ENCODE measurements at regions not wholly inside any gene's neighbourhood (a gene's known extent, or its start where the extent isn't known, plus 50 kb on each side); places are given as distances from the start of the nearest gene placed in this dataset.

GRCh38 chr16:85179344-85180046 is 67.2 kb upstream of the CIBAR2 start:
- no peak overlapping the region for H3K27ac Mint-ChIP-seq

GRCh38 chr16:85180047-85180826 is 68.0 kb upstream of the CIBAR2 start:
- Mint-ChIP-seq H3K27me3 (ENCODE audit: low read depth) (peaks cover 8% of the 10 kb centered on the region), H3K9me3 (peaks cover 25% of the 10 kb centered on the region), H3K27ac (no peak overlapping the region), H3K4me3 (no peak overlapping the region), H3K36me3 (ENCODE audit: low read depth) (no peaks in the 10 kb centered on the region), H3K4me1 (ENCODE audit: low read depth) (no peaks in the 10 kb centered on the region)

More at GRCh38 chr16:85179344-85180046, 67.2 kb upstream of the CIBAR2 start:
- no peak overlapping the region for H3K4me3 Mint-ChIP-seq
- peaks cover 17% of the 10 kb centered on the region for H3K9me3 Mint-ChIP-seq
- peaks cover 11% of the 10 kb centered on the region for H3K27me3 Mint-ChIP-seq (ENCODE audit: low read depth)
- no peaks in the 10 kb centered on the region for H3K36me3 Mint-ChIP-seq (ENCODE audit: low read depth)
- H3K4me1 Mint-ChIP-seq (ENCODE audit: low read depth), result no peaks in the 10 kb centered on the region

- Mint-ChIP-seq H3K36me3 (ENCODE audit: low read depth) (no peaks in the 10 kb centered on the region), H3K4me3 (no peak overlapping the region), H3K27me3 (ENCODE audit: low read depth) (peaks cover 8% of the 10 kb centered on the region), H3K9me3 (peaks cover 25% of the 10 kb centered on the region), H3K27ac (no peak overlapping the region), H3K4me1 (ENCODE audit: low read depth) (no peaks in the 10 kb centered on the region)
Measured at GRCh38 chr16:85180827-85181738, 68.8 kb upstream of the CIBAR2 start.

GRCh38 chr16:85181739-85182129 is 69.5 kb upstream of the CIBAR2 start:
- no peaks in the 10 kb centered on the region for H3K36me3 Mint-ChIP-seq (ENCODE audit: low read depth)
- H3K27me3 Mint-ChIP-seq (ENCODE audit: low read depth), result peaks cover 8% of the 10 kb centered on the region
- H3K4me3 Mint-ChIP-seq, result no peak overlapping the region

DNA sequence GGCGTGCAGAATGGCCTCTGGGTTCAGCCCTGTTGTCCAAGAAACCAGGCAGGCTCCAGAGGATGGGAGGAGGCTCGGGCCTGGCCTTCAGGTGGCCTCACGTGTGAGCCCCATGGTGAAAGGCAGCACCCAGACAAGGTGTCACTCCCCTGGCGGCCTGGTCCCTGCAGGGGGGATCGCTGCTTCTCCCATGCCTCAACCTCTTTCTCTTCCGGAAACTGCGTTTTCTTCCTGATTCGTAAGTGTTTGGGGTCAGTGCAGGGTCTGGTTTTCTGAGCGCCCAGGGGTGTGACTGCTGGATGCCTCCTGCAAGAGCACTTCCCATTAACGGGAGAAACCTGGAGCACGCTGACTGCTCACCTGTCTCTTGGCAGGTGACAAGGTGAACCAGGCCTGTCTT is 70.0 kb upstream of the CIBAR2 start:
- no peaks in the 10 kb centered on the region for H3K4me1 Mint-ChIP-seq (ENCODE audit: low read depth)
- H3K27me3 Mint-ChIP-seq (ENCODE audit: low read depth), result peaks cover 4% of the 10 kb centered on the region
- H3K36me3 Mint-ChIP-seq (ENCODE audit: low read depth), result no peaks in the 10 kb centered on the region
- H3K9me3 Mint-ChIP-seq, result peaks cover 25% of the 10 kb centered on the region
- no peak overlapping the region for H3K4me3 Mint-ChIP-seq
- no peak overlapping the region for H3K27ac Mint-ChIP-seq

More at GRCh38 chr16:85181739-85182129, 69.5 kb upstream of the CIBAR2 start:
- Mint-ChIP-seq H3K4me1 (ENCODE audit: low read depth) (no peaks in the 10 kb centered on the region), H3K9me3 (peaks cover 25% of the 10 kb centered on the region), H3K27ac (no peak overlapping the region)

DNA sequence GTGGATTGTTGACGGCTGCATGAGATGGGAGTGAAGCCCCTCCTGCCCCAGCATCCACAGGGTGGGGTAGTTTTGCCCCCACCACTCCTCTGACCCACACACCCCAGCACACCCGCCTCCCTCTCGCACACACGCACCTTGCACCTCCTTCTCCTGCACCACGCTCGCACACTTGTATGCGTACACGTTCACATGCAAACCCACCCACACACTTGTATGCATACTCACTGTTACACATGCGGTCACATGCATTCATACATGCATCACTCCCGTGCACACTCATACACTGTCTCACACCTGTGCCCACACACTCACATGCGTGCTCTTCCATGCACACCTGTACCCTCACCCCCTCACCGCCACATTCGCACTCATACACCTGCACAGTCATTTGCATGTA is 70.5 kb upstream of the CIBAR2 start:
- H3K4me1 Mint-ChIP-seq (ENCODE audit: low read depth), result no peaks in the 10 kb centered on the region
- H3K36me3 Mint-ChIP-seq (ENCODE audit: low read depth), result no peaks in the 10 kb centered on the region
- H3K27ac Mint-ChIP-seq, result no peak overlapping the region
- H3K4me3 Mint-ChIP-seq, result no peak overlapping the region
- peaks cover 25% of the 10 kb centered on the region for H3K9me3 Mint-ChIP-seq
- no peaks in the 10 kb centered on the region for H3K27me3 Mint-ChIP-seq (ENCODE audit: low read depth)

- Mint-ChIP-seq H3K27me3 (ENCODE audit: low read depth) (no peaks in the 10 kb centered on the region), H3K36me3 (ENCODE audit: low read depth) (no peaks in the 10 kb centered on the region), H3K4me3 (no peak overlapping the region), H3K9me3 (peaks cover 25% of the 10 kb centered on the region), H3K4me1 (ENCODE audit: low read depth) (no peaks in the 10 kb centered on the region), H3K27ac (no peak overlapping the region)
Measured at GRCh38 chr16:85183564-85183963, 71.3 kb upstream of the CIBAR2 start.

DNA sequence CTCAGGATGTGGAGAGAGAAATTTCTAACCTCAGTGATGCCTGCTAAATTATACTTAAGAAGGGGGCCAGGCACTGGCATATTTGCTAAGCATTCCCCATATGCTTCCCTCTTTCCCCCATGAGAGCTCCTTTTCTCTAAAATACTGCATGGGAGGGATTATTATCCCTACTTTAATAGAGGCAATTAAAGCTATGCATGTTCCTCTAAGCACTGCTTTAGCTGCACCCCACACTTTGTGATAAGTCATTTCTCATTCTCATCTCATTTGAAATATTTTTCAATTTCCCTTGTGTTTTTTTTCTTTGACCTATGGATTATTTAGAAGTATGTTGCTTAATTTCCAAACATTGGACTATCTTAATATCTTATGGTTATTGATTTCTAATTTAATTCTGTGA is 72.1 kb upstream of the CIBAR2 start:
- H3K27me3 Mint-ChIP-seq (ENCODE audit: low read depth), result peaks cover 5% of the 10 kb centered on the region
- no peak overlapping the region for H3K4me3 Mint-ChIP-seq
- no peak overlapping the region for H3K27ac Mint-ChIP-seq
- H3K9me3 Mint-ChIP-seq, result peaks cover 25% of the 10 kb centered on the region
- H3K36me3 Mint-ChIP-seq (ENCODE audit: low read depth), result no peaks in the 10 kb centered on the region
- H3K4me1 Mint-ChIP-seq (ENCODE audit: low read depth), result no peaks in the 10 kb centered on the region

GRCh38 chr16:85185303-85186100 is 73.2 kb upstream of the CIBAR2 start:
- H3K27ac Mint-ChIP-seq, result no peak overlapping the region
- peaks cover 25% of the 10 kb centered on the region for H3K9me3 Mint-ChIP-seq
- H3K4me1 Mint-ChIP-seq (ENCODE audit: low read depth), result no peaks in the 10 kb centered on the region
- peaks cover 5% of the 10 kb centered on the region for H3K27me3 Mint-ChIP-seq (ENCODE audit: low read depth)
- H3K36me3 Mint-ChIP-seq (ENCODE audit: low read depth), result no peaks in the 10 kb centered on the region
- H3K4me3 Mint-ChIP-seq, result no peak overlapping the region

GRCh38 chr16:85187002-85187401 is 74.7 kb upstream of the CIBAR2 start:
- H3K36me3 Mint-ChIP-seq (ENCODE audit: low read depth), result no peaks in the 10 kb centered on the region
- H3K27ac Mint-ChIP-seq, result no peak overlapping the region
- H3K9me3 Mint-ChIP-seq, result peaks cover 25% of the 10 kb centered on the region
- H3K4me3 Mint-ChIP-seq, result no peak overlapping the region
- no peaks in the 10 kb centered on the region for H3K4me1 Mint-ChIP-seq (ENCODE audit: low read depth)
- H3K27me3 Mint-ChIP-seq (ENCODE audit: low read depth), result peaks cover 5% of the 10 kb centered on the region

DNA sequence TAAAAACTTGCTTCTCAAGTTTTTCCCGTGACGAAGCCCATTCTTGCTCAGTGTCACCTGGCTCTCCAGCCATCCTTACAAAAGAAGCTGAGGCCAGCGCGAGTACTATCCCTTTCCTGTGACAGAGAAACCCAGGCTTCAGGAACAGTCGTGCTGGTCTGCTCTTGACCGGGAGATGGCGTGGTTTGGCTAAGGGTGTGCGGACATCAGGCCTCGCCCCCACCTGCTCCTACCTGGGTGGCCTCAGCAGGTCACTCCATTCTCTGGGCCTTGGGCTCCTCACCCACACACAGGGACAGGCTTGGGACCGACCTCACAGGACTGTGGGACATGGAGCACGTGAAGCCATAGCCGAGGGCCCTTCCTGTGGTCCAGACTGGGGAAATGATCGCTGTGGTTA is 75.2 kb upstream of the CIBAR2 start:
- no peak overlapping the region for H3K27ac Mint-ChIP-seq
- H3K4me3 Mint-ChIP-seq, result no peak overlapping the region
- no peaks in the 10 kb centered on the region for H3K4me1 Mint-ChIP-seq (ENCODE audit: low read depth)
- peaks cover 25% of the 10 kb centered on the region for H3K9me3 Mint-ChIP-seq
- H3K27me3 Mint-ChIP-seq (ENCODE audit: low read depth), result peaks cover 5% of the 10 kb centered on the region
- H3K36me3 Mint-ChIP-seq (ENCODE audit: low read depth), result no peaks in the 10 kb centered on the region

DNA sequence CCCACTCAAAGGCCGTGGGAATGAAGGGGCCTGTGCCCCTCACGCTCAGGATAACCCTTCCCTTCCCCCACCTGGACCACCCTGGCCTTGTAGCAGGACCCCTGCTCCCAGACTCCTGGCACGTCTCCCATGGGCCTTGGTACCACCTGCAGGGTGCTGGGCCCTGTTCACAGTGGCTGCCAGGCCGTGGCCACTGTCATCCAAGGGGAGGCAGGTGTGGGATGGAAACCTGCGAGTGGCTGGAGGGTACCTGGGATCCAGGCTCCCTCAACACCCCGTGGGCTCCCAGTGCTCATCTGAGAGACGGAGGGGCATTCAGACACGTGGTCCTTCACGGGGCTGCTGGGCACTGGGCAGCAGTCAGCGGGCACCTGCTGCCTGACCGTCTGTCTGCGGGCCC is 75.6 kb upstream of the CIBAR2 start:
- Mint-ChIP-seq H3K4me3 (no peak overlapping the region), H3K4me1 (ENCODE audit: low read depth) (no peaks in the 10 kb centered on the region), H3K9me3 (peaks cover 21% of the 10 kb centered on the region), H3K36me3 (ENCODE audit: low read depth) (no peaks in the 10 kb centered on the region), H3K27ac (no peak overlapping the region), H3K27me3 (ENCODE audit: low read depth) (peaks cover 5% of the 10 kb centered on the region)

DNA sequence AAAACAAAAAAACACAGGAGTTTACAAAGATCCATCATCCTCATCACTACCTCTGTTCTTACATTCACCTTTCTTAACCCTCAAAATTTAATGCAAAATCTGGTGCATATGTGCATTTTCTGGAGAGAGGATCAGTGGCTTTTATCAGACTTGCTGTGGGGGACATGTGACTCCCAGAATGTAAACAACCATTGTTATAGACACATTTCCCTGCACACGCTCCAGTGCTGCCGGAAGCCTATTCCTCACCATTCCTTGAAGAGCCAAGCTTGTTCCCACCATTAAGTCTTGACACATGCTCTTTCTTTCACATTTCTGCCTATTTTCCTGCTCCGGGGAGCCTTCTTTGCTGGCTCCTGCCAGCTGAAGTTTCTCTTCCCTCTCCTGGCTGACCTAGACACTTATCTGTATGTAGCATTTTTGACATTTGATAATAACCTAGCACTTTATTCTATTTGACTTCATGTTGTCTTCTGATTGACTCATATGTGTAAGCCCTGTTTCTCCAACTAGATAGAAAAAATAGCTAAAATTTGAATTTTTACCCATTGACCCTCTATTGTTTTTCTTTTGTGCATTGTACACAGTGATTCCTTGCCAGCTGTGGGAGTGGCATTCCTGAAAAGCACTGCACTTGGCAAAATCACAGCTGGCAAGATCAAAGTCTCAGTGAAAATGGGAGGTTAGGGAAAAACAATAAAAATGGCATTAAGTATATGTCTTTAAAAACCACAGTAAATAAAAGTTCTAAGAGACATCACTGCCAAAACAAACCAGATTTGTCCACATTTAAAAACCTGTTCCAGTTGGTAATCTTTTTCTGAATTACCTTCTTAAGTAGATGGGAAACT is 76.8 kb upstream of the CIBAR2 start:
- no peaks in the 10 kb centered on the region for H3K36me3 Mint-ChIP-seq (ENCODE audit: low read depth)
- H3K4me1 Mint-ChIP-seq (ENCODE audit: low read depth), result no peaks in the 10 kb centered on the region
- peaks cover 5% of the 10 kb centered on the region for H3K27me3 Mint-ChIP-seq (ENCODE audit: low read depth)
- no peak overlapping the region for H3K27ac Mint-ChIP-seq
- H3K4me3 Mint-ChIP-seq, result no peak overlapping the region
- H3K9me3 Mint-ChIP-seq, result peaks cover 12% of the 10 kb centered on the region

All from T-helper 1 cell treated with Interleukin-12 subunit alpha and Interleukin-12 subunit beta and Interleukin-4 antibody, amounts not matched to agents 30 μg/mL and 1 μg/mL, for 36 hours (primary cell).